ENCODE measurements at regions not wholly inside any gene's neighbourhood (a gene's known extent, or its start where the extent isn't known, plus 50 kb on each side); places are given as distances from the start of the nearest gene placed in this dataset.

DNA sequence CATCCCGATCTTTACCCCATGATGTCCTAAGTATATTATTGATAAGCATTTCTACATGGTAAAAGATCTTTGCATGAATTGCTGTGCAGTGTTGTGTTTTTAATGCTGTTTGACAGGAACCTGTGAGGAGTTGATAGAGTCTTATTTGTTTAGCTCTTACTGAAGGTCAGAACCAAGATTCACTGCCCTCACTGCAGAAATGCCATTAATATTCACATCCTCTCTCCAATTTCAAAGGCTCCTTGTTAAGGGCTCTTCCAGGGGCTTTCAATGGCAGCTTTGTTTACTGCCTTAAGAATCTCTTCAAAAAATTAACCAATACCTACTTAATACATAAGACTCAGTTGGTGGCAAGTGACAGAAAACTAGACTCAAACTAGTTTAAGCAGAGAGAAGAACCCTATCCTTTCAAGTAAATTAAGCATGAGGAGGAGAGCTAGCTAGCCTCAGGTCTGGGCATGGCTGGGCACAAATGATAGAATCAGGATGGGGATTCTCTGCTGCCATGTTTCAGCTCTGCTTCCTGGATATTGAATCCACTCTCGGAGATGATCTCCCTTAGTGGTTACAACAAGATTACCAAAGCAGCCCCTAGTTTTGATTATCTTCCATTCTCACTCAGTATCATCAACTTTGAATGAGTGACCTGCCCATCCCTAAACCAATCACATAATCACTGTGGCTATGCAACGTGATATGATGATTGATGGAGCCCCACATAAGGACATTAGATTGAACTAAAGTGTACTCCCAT is 311.8 kb downstream of the CDH11 start:
- H3K4me3 ChIP-seq (replicated peaks; ENCODE audit: insufficient read depth, low read length), result no peak overlapping the region
- no peak for DNase-seq (ENCODE audit: low read depth in 1 of 2, low spot score in 1 of 2)
- H3K27me3 ChIP-seq (ENCODE audit: insufficient read depth, poor library complexity, severe bottlenecking), result no peaks in the 10 kb centered on the region
- TF ChIP-seq, protein P1, sequence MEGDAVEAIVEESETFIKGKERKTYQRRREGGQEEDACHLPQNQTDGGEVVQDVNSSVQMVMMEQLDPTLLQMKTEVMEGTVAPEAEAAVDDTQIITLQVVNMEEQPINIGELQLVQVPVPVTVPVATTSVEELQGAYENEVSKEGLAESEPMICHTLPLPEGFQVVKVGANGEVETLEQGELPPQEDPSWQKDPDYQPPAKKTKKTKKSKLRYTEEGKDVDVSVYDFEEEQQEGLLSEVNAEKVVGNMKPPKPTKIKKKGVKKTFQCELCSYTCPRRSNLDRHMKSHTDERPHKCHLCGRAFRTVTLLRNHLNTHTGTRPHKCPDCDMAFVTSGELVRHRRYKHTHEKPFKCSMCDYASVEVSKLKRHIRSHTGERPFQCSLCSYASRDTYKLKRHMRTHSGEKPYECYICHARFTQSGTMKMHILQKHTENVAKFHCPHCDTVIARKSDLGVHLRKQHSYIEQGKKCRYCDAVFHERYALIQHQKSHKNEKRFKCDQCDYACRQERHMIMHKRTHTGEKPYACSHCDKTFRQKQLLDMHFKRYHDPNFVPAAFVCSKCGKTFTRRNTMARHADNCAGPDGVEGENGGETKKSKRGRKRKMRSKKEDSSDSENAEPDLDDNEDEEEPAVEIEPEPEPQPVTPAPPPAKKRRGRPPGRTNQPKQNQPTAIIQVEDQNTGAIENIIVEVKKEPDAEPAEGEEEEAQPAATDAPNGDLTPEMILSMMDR (IDR thresholded peaks at IDR 0.05; ENCODE audit: insufficient read depth, low read length), result no peak
- TF ChIP-seq GABPA (IDR thresholded peaks at IDR 0.05; ENCODE audit: low read depth) (no peak), SPI1 (IDR thresholded peaks at IDR 0.05; ENCODE audit: borderline replicate concordance, low read depth) (no peak), POLR2AphosphoS5 (IDR thresholded peaks at IDR 0.05; ENCODE audit: low read depth) (no peak)
- TF ChIP-seq, protein P2, sequence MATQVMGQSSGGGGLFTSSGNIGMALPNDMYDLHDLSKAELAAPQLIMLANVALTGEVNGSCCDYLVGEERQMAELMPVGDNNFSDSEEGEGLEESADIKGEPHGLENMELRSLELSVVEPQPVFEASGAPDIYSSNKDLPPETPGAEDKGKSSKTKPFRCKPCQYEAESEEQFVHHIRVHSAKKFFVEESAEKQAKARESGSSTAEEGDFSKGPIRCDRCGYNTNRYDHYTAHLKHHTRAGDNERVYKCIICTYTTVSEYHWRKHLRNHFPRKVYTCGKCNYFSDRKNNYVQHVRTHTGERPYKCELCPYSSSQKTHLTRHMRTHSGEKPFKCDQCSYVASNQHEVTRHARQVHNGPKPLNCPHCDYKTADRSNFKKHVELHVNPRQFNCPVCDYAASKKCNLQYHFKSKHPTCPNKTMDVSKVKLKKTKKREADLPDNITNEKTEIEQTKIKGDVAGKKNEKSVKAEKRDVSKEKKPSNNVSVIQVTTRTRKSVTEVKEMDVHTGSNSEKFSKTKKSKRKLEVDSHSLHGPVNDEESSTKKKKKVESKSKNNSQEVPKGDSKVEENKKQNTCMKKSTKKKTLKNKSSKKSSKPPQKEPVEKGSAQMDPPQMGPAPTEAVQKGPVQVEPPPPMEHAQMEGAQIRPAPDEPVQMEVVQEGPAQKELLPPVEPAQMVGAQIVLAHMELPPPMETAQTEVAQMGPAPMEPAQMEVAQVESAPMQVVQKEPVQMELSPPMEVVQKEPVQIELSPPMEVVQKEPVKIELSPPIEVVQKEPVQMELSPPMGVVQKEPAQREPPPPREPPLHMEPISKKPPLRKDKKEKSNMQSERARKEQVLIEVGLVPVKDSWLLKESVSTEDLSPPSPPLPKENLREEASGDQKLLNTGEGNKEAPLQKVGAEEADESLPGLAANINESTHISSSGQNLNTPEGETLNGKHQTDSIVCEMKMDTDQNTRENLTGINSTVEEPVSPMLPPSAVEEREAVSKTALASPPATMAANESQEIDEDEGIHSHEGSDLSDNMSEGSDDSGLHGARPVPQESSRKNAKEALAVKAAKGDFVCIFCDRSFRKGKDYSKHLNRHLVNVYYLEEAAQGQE (IDR thresholded peaks at IDR 0.05; ENCODE audit: insufficient replicate concordance, low read depth), result no peak
- H3K27ac ChIP-seq (replicated peaks), result no peak overlapping the region

DNA sequence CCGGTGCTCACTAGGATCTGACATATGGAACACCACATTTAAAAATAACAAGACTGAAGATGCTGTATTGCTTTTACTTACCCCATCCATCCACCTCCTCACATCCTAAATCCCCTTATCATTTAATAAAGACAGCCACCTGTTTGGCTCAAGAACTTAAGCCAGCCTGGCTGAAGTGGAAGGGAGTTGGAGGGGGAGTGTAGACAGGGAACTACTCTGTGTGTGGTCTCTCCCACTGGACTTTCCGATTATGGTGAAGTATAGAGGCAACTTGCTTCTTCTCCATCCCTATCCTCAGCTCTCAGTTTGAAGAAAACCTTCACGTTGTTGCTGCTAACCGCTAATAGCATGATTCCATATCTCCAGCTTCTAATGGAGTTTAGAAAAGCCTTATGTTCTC is 313.4 kb downstream of the CDH11 start:
- no peak overlapping the region for H3K27ac ChIP-seq (replicated peaks)
- H3K27me3 ChIP-seq (ENCODE audit: insufficient read depth, poor library complexity, severe bottlenecking), result no peaks in the 10 kb centered on the region
- no peak for DNase-seq (ENCODE audit: low read depth in 1 of 2, low spot score in 1 of 2)
- TF ChIP-seq SPI1 (IDR thresholded peaks at IDR 0.05; ENCODE audit: borderline replicate concordance, low read depth), result no peak
- TF ChIP-seq POLR2AphosphoS5 (IDR thresholded peaks at IDR 0.05; ENCODE audit: low read depth), result no peak
- TF ChIP-seq, protein P1 (IDR thresholded peaks at IDR 0.05; ENCODE audit: insufficient read depth, low read length), result no peak
- no peak for TF ChIP-seq GABPA (IDR thresholded peaks at IDR 0.05; ENCODE audit: low read depth)
- TF ChIP-seq, protein P2 (IDR thresholded peaks at IDR 0.05; ENCODE audit: insufficient replicate concordance, low read depth), result no peak
- no peak overlapping the region for H3K4me3 ChIP-seq (replicated peaks; ENCODE audit: insufficient read depth, low read length)

DNA sequence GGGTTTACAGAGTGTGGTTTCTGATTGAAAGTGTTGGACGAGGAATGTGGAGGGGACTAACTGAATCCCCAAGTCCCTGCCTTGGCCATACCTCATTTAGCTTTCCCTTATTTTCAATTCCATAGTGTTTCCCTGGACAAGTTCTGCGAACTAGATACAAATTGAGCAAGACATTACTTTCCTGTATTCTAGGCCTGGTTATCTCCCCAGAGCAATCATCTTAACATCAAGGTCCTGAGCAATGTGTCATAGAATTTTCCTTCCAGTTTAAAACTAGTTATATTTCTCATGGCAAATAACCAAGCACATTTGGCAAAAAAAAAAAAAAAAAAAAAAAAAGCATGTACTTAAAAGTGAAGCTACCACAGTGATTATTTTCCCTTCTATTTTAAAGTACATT is 330.1 kb downstream of the CDH11 start:
- TF ChIP-seq, protein P2 (IDR thresholded peaks at IDR 0.05; ENCODE audit: insufficient replicate concordance, low read depth), result no peak
- TF ChIP-seq, protein P1 (IDR thresholded peaks at IDR 0.05; ENCODE audit: insufficient read depth, low read length), result no peak
- no peak for TF ChIP-seq SPI1 (IDR thresholded peaks at IDR 0.05; ENCODE audit: borderline replicate concordance, low read depth)
- TF ChIP-seq POLR2AphosphoS5 (IDR thresholded peaks at IDR 0.05; ENCODE audit: low read depth), result no peak
- TF ChIP-seq GABPA (IDR thresholded peaks at IDR 0.05; ENCODE audit: low read depth), result no peak
- no peak overlapping the region for H3K27ac ChIP-seq (replicated peaks)
- no peaks in the 10 kb centered on the region for H3K27me3 ChIP-seq (ENCODE audit: insufficient read depth, poor library complexity, severe bottlenecking)
- H3K4me3 ChIP-seq (replicated peaks; ENCODE audit: insufficient read depth, low read length), result no peak overlapping the region
- no peak for DNase-seq (ENCODE audit: low read depth in 1 of 2, low spot score in 1 of 2)

All from HL-60 (cell line).